GM19372 (cell line): ENCODE measurements at regions not wholly inside any gene's neighbourhood (a gene's known extent, or its start where the extent isn't known, plus 50 kb on each side); places are given as distances from the start of the nearest gene placed in this dataset.

Experiments used
- ATAC-seq: cut with Tn5 transposase; IDR thresholded peaks from one replicate; pipeline ENCODE4 v1.9.1; 2021; ENCODE audit warnings: mild to moderate bottlenecking, low read depth, moderate library complexity; ENCODE audit not compliant: unreplicated experiment

DNA sequence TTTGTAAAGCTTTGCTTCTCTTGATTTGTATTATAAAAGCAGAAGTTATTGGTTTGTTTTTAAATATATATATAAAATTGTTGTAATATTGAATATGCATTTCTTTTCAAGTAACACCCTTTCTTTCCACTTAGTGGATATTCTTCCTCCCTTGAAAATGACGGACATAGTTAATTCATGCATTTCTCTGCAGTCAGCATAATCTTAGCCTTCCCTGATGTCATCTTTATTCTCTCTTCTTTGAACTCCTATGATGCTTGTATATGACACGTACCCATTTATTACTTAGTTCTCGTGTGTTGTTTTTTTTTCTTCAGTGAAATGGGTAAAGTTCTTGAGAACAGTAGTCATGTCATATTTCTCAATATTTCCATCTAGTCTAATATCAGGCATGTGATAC lies 191.2 kb downstream of the MDFIC start:
- no peak for ATAC-seq

- no peak for ATAC-seq
Observed at GRCh38 chr7:115110523-115110922, 188.6 kb downstream of the MDFIC start.

- ATAC-seq, result no peak
Observed at GRCh38 chr7:115106316-115106715, 184.4 kb downstream of the MDFIC start.

GRCh38 chr7:115102738-115103137 lies 180.8 kb downstream of the MDFIC start:
- no peak for ATAC-seq

GRCh38 chr7:115101199-115101598 lies 179.3 kb downstream of the MDFIC start:
- no peak for ATAC-seq

DNA sequence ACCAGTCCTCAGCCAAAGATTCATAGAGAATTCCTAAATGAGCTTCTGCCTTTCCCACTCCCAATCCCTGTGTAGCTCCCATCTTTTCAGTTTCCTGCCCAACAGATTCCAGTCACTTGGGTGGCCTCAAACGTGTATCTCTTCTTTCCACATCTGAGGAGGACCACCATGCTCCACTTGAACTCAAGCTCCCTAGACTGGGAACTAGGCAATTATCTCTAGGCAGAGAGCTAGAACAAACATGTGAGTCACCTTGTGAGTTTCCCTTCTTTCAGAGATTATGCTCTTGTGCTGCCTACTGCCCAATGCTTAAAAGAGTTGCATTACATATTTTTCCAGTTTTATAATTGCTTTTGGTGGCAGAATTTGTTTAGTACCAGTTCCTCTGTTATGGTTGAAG lies 178.0 kb downstream of the MDFIC start:
- ATAC-seq, result no peak

DNA sequence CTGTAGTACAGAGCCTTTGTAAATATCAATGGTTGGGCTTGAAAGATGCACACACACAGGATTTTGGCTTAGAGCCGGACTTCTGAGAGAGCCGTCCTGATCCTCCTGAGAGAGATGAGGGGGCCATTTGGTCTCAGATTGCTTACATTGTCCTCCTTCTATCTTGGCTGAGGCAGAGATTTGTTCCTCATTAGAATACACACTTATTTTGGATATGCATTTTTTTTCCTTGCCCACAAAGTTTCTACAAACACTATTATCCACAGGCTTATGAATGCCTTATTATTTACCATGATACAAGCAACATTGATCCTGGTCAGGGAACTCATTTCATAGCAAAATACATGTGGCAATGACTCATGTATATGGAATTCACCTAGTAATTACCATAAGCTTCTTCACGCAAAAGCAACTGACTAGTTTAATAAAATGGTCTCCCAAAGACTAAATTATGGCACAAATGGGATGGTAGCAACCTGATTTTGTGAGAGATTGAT lies 175.3 kb downstream of the MDFIC start:
- no peak for ATAC-seq

DNA sequence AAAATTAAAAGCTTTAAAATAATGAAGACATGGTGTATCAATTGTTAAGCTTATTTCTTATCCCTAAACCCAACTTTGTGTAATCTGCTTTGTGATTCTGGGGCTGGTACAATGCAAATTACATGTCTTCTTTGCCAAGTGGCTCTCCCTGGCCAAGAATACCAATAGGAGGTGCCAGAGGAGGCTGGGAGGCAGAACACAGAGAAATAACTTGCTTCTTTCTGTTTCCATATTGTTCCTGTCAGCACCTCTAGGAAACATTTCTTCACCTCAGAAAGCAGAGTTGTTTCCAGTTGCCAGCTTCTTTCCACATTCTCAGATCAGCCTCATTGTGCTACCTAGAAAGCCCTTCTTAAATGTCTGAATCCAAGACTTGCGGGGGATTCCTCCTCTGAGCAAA lies 174.4 kb downstream of the MDFIC start:
- ATAC-seq, result no peak

DNA sequence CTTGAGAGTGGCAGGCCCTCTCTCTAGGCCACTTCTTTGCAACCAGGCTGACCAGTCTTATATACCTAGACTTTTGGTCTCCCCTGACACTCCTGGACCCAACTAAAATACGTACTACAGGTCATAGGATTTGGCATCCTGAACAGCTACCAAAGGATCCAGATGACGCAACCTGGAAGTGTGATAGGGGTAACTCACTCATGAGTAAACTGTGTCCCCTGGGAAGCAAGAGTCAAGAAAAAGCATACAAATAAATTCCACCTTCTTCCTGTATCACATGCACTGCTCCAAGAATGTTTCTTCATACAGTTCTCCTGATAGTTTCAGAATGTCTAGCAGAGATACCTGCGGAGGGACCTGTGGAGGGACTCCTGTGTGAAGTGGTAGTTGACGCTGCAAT lies 172.3 kb downstream of the MDFIC start:
- no peak for ATAC-seq

DNA sequence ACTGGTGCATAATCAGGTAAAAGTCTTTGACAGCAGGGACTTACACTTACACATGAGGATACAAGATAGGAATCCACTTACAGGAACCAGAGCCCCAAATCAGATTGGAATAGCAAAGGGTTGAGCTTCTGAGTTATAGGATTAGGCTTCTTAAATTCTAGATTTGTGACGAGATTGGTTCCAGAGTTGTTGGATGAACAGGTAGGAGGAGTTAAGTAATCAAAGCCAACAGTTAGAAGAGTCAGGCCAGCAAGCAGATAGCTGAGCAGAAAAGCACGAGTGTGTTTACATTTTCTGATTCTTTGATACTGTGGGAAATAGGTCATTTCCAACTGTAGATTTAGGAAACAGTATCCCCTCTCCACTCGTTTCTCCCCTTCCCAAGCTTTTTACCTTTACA lies 167.0 kb downstream of the MDFIC start:
- ATAC-seq, result no peak

- ATAC-seq, result no peak
Observed at GRCh38 chr7:115087437-115087836, 165.5 kb downstream of the MDFIC start.

GRCh38 chr7:115086146-115086841 lies 164.4 kb downstream of the MDFIC start:
- no peak for ATAC-seq

DNA sequence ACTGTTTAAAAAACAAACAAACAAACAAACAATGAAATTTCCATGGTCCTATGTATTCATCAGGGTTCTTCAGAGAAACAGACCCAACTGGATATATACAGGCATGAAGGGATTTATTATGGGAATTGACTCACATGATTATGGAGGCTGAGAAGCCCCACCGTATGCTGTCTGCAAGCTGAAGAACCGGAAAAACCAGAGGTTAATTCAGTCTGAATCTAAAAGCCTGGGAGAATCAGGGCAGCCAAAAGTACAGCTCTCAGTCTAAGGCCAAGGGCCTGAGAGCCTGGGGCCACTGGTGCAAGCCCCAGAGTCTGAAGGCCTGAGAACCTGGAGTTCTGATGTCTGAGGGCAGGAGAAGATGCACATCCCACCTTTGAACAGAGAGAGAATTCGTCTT lies 163.5 kb downstream of the MDFIC start:
- no peak for ATAC-seq

DNA sequence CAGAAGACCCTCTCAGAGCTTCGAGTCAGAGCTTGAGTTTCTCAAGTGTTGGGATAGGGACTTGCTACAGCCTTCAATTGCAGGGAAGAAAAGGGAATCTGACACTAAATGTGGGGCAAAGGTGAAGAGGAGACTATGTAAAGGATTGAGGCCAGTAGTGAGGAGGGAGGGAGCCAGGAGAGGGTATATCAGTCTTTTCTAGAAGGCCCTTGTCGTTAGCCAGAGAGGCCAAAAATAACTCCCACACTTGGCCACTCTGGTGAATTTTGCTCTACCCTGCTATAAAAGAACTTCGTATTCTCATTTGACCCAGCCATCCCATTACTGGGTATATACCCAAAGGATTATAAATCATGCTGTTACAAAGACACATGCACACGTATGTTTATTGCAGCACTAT lies 162.0 kb downstream of the MDFIC start:
- no peak for ATAC-seq

- no peak for ATAC-seq
Observed at GRCh38 chr7:115081772-115082171, 159.9 kb downstream of the MDFIC start.

DNA sequence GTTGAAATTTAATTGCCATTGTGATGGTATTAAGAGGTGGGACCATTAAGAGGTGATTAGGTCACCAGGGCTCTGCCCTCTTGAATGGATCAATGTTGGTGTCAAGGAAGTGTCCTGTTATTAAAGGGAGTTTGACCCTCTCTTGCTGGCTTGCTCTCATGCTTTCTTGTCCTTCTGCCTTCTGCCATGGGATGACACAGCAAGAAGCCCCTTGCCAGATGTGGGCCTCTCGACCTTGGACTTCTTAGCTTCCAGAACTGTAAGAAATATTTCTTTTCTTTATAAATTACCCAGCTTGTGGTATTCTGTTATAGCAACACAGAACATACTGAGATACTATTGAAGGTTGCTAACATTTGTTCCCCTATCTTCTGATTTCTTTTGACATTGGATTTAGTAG lies 157.0 kb downstream of the MDFIC start:
- no peak for ATAC-seq

DNA sequence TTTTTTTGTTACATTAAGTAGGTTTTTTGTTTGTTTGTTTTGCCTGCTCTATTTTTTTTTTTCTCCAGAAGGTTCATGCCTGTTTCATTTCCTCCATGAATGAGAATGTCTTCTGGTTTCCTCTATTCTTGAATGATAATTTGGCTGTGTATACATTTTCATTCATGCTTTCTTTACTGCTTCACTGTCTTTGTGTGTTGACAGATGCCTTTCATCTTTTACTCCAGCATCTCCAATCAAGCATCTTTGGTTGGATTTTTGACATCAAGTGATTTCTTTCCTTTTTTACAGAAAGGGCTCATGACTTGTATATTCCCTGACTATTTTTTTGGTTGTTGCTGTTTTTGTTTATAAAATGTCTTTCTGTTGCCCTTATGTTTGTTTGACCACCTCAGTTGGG lies 156.5 kb downstream of the MDFIC start:
- no peak for ATAC-seq

DNA sequence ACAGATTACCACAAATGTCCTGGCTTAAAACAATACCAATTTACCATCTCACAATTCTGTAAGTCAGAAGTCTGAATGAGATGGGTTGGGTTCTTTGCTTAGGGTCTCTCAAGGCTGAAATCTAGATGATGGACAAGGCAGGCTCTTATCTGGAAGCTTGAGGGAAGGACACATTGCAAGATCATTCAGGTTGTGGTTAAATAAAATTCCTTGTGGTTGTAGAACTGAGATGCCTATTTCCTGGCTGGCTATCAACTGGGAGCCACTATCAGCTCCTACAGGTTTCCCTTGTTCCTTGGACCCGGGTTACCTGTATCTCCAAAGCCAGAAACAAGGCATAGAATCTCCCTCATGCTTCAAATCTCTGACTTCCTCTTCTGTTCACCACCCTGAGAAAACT lies 148.4 kb downstream of the MDFIC start:
- ATAC-seq, result no peak
